Stimulated activated CD4-positive, alpha-beta T cell treated with anti-CD3 and anti-CD28 coated beads, TNF-alpha, amount 100 ng/mL, for 4 hours (primary cell): ENCODE measurements at regions not wholly inside any gene's neighbourhood (a gene's known extent, or its start where the extent isn't known, plus 50 kb on each side); places are given as distances from the start of the nearest gene placed in this dataset.

Experiments
- DNase-seq, 3 experiments: peaks; one replicate each; pipeline ENCODE4 v3.0.0-alpha.2; 2020; ENCODE audit warnings: low read depth in 3 of 3

- no peak for DNase-seq
These were observed 214.0 kb downstream of the ENC1 start for GRCh38 chr5:74426506-74426905.

- no peak for DNase-seq
These were observed 216.2 kb downstream of the ENC1 start for GRCh38 chr5:74424162-74424868.

GRCh38 chr5:74423383-74423782, 217.1 kb downstream of the ENC1 start:
- DNase-seq, result no peak

DNA sequence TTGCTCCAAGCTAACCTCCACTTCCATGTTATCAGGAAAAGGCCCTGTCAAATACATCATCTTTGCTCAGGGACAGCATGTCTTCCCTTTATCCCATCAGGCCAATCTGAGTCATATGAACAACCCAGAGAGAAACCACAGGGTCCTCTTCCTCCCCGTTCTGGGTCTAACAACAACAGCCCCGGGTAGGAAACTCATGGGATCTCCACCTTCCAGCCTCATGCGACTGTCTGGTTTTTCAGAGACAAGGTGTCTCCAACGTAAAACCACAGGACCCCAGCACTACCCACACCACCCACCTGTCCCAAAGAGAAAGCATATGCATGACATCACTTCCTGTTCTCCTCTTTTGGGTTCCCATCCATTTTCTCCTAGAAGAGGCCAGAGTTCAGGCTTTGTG, 217.9 kb downstream of the ENC1 start:
- DNase-seq, result no peak

GRCh38 chr5:74422030-74422429, 218.5 kb downstream of the ENC1 start:
- DNase-seq, result no peak

DNA sequence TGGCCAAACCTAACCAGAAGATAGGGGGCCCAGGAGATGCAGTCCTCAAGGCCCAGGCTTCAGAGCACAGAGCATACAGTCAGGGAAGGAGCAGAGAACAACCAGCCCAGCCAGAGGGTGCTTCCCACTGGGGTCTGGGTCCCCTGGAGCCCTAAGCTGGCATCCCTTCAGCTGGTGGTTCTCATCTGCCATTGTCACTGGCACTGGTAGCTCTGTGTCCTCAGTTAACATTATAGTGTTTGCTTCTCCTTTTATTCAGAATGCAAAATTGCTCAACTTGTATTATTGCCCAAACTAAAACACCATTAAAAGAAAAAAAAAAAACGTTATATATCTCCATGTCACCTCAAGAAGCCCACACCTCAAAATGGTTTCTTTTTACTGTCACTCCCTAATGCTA, 219.2 kb downstream of the ENC1 start:
- no peak for DNase-seq

DNA sequence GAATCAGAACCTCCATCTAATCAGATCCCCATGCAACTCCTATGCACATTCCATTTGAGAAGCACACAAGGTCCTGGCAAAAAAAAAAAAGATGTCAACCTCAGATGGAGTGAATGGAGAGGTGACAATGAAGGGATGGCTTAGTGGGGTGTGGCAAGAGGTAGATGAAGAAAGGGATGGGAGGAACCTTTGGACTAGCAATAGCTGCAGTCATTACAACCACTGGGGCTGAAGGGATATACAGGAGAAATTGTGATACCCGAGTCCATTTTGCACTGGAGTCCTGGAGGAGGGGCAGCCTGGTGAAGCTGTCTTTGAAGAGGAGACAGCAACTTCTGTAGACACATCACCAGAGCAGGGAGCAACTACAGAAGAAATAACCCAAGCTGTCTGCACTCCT, 219.6 kb downstream of the ENC1 start:
- DNase-seq, result no peak

DNA sequence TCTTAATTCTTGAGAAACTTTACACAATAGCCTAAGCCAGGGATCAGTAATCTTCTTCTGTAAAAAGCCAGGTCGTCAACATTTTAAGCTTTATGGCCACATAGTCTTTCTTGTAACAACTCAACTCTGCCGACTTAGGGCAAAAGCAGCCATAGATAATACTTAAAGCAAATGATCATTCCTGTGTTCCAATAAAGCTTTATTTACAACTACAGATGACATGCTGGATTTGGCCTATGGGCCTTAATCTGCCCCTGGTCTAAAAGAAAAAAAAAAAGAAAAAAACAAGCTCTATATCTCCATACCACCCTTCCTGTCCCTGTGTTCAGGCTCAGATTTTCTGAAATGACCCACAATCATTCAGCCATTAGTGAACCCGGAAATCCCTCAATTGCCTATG, 220.3 kb downstream of the ENC1 start:
- DNase-seq, result no peak

DNA sequence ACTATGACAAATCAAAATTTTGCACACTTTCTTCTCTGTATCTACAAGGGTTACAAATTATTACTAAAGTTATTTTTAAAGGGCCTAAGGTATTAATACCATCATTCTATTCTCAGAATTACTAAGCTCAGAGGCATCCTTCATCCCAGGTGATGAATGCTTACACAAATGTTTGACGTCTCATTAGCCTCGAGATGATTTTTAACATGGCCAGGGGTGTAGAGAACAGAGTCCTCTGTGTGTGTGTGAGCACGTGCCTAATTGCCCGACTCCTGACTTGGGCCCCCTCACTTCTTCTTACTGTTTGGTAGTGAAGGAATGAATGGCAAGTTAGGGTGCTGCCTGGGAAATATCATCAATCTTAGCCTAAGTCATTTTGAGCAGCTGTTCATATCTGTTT, 221.1 kb downstream of the ENC1 start:
- DNase-seq, result no peak

GRCh38 chr5:74418709-74419108, 221.8 kb downstream of the ENC1 start:
- DNase-seq, result no peak

GRCh38 chr5:74418261-74418660, 222.3 kb downstream of the ENC1 start:
- DNase-seq, result no peak

DNA sequence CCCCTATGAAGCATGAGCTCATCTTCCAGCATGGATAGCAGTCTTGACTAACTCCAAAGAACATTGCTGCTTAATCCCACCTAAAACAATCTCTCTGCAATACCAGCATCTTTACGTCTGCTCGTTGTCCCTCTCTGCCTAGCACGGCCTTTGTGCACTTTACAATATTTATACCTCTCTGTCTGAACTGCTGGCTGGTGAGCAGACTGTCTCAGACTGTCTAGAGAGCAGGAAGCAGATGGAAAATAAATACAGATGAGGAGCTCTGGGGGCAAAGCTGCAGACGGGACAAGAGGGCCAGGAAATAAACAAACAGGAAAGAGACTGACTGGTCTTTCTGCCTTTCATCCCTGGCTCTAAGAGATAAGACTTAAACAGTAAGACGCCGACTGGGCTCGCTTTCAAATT, 224.8 kb downstream of the ENC1 start:
- DNase-seq, result no peak

DNA sequence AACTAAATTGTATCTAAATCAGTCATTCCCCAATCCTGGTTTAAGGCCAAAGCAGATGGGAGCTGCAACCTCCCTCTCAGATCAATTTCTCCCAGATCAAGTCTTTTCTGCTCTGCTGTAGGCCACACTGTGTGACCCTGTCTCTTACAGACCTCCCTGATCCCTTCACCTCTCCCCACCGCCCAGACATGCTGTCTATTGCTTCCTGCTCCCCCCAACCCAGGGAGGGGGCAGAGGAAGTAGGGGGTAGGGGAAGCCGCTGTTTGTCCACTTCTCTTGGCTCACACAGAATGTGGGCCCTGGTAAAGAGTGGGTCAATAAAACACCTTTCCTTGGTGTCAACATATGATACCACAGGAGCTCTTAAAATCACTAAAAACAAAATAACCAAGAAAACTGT, 226.3 kb downstream of the ENC1 start:
- DNase-seq, result no peak

DNA sequence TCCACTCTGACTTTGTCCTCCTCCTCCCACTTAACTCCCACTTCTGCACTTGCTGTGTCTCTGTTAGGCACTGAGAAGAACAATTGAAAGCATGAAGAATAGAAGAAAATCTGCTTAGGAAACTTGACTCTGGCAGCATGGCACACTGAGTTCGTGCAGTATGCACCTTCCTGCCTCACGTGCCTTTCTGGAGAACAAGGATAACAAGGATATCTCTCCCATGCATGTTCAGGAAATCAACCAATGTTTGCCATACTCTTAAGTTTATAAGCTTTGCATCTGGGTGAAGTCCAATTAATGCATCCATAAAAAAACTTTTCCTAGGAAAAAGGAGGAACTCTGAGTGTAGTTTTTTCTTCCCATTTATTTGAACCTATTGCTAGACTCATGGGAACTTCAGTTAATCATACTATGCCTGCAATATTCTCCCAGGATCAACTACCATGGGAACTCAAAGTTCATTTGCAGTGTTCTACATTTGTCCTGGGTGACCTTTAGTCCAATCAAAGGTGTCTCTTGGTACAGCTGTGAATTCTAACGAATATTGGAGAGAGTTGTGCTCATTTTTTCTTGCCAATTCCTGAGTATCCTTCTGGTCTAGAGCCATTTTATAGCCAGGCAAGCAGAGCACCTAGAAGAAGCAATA, 227.0 kb downstream of the ENC1 start:
- no peak for DNase-seq

GRCh38 chr5:74412066-74412465, 228.5 kb downstream of the ENC1 start:
- no peak for DNase-seq

GRCh38 chr5:74409712-74410111, 230.8 kb downstream of the ENC1 start:
- no peak for DNase-seq

GRCh38 chr5:74409166-74409706, 231.3 kb downstream of the ENC1 start:
- DNase-seq, result no peak

- no peak for DNase-seq
These were observed 232.1 kb downstream of the ENC1 start for GRCh38 chr5:74408150-74409043.

GRCh38 chr5:74407701-74408100, 232.8 kb downstream of the ENC1 start:
- DNase-seq, result no peak

DNA sequence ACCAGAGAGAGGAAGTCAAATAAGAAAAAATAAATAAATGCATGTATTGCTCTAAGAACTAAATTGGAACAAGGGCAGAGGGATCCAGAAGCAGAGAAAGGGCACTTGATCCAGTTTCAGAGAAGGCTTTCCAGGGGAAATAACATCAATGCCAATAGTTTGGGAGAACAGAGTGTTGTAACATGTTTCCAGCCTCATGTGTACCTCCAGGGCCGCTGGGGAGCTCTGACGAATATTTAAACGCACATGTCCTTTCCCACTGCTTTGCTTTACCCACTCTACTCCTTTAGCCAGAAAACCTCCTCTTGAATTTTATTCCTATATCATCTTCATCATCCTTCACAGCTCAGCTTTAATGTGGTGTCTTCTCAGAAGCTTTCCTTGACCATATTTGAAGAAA, 233.7 kb downstream of the ENC1 start:
- DNase-seq, result no peak

GRCh38 chr5:74405593-74405992, 234.9 kb downstream of the ENC1 start:
- no peak for DNase-seq
